Neutrophil (primary cell): ENCODE measurements at regions not wholly inside any gene's neighbourhood (a gene's known extent, or its start where the extent isn't known, plus 50 kb on each side); places are given as distances from the start of the nearest gene placed in this dataset.

Experiments used
- H3K27ac ChIP-seq: fragments of 200-600 bp; sonication (generic); 2 replicates; pipeline ENCODE4 v1.5.1; 2016; ENCODE audit warnings: mild to moderate bottlenecking, moderate library complexity
- H3K27me3 ChIP-seq: fragments of 200-600 bp; sonication (generic); 2 replicates; pipeline ENCODE4 v1.6.0; 2016; ENCODE audit warnings: mild to moderate bottlenecking
- H3K36me3 ChIP-seq: fragments of 200-600 bp; sonication (generic); 2 replicates; pipeline ENCODE4 v1.5.1; 2017
- H3K4me1 ChIP-seq, 2 experiments: fragments of 200-600 bp in 1 of 2; sonication (generic) in 1 of 2; 1 replicate in 1 of 2; 2 replicates in 1 of 2; pipeline versions ENCODE4 v1.5.1 to v1.6.1; 2013 to 2016; ENCODE audit warnings: low read depth in 1 of 2, low read length in 1 of 2, mild to moderate bottlenecking in 1 of 2, moderate library complexity in 1 of 2; ENCODE audit not compliant: control insufficient read depth in 1 of 2, insufficient read depth in 1 of 2
- H3K4me3 ChIP-seq, 2 experiments: fragments of 200-600 bp in 1 of 2; sonication (generic) in 1 of 2; 1 replicate in 1 of 2; 2 replicates in 1 of 2; pipeline ENCODE4 v1.5.1; 2013 to 2016; ENCODE audit warnings: low read depth in 1 of 2, low read length in 1 of 2, mild to moderate bottlenecking in 1 of 2, moderate library complexity in 1 of 2
- H3K9me3 ChIP-seq: fragments of 200-600 bp; sonication (generic); 2 replicates; pipeline ENCODE4 v1.5.1; 2016
- CTCF ChIP-seq: fragments of 200-600 bp; sonication (generic); IDR thresholded peaks from 2 replicates; pipeline ENCODE4 v1.5.1; 2016; ENCODE audit warnings: antibody characterized with exemption

GRCh38 chr1:20426923-20427322 is 59.1 kb downstream of the CAMK2N1 start:
- Histone ChIP-seq H3K36me3 (no peaks in the 10 kb centered on the region), H3K4me3 (no peak overlapping the region), H3K4me1 (no peaks in the 10 kb centered on the region), H3K27me3 (peaks cover 36% of the 10 kb centered on the region), H3K9me3 (no peaks in the 10 kb centered on the region), H3K27ac (no peak overlapping the region)
- no peak for TF ChIP-seq CTCF

GRCh38 chr1:20426371-20426770 is 59.6 kb downstream of the CAMK2N1 start:
- Histone ChIP-seq H3K9me3 (no peaks in the 10 kb centered on the region), H3K4me3 (no peak overlapping the region), H3K27me3 (peaks cover 31% of the 10 kb centered on the region), H3K4me1 (no peaks in the 10 kb centered on the region), H3K27ac (no peak overlapping the region), H3K36me3 (no peaks in the 10 kb centered on the region)
- no peak for TF ChIP-seq CTCF

GRCh38 chr1:20425622-20426021 is 60.4 kb downstream of the CAMK2N1 start:
- Histone ChIP-seq H3K36me3 (no peaks in the 10 kb centered on the region), H3K27me3 (peaks cover 31% of the 10 kb centered on the region), H3K9me3 (no peaks in the 10 kb centered on the region), H3K4me3 (no peak overlapping the region), H3K27ac (no peak overlapping the region), H3K4me1 (no peaks in the 10 kb centered on the region)
- no peak for TF ChIP-seq CTCF

GRCh38 chr1:20423169-20423795 is 62.7 kb downstream of the CAMK2N1 start:
- no peak overlapping the region for H3K4me3 ChIP-seq
- no peaks in the 10 kb centered on the region for H3K36me3 ChIP-seq
- H3K27ac ChIP-seq, result no peak overlapping the region
- peaks cover 15% of the 10 kb centered on the region for H3K27me3 ChIP-seq
- TF ChIP-seq CTCF, result no peak
- no peaks in the 10 kb centered on the region for H3K9me3 ChIP-seq
- H3K4me1 ChIP-seq, result no peaks in the 10 kb centered on the region

- no peak for TF ChIP-seq CTCF
- Histone ChIP-seq H3K36me3 (no peaks in the 10 kb centered on the region), H3K4me1 (no peaks in the 10 kb centered on the region)
Measured at GRCh38 chr1:20421441-20421840, 64.6 kb downstream of the CAMK2N1 start.

More at GRCh38 chr1:20421441-20421840, 64.6 kb downstream of the CAMK2N1 start:
- H3K27me3 ChIP-seq, result peaks cover 15% of the 10 kb centered on the region
- H3K9me3 ChIP-seq, result no peaks in the 10 kb centered on the region
- H3K27ac ChIP-seq, result no peak overlapping the region
- no peak overlapping the region for H3K4me3 ChIP-seq
